GM12865 (cell line): ENCODE measurements at regions not wholly inside any gene's neighbourhood (a gene's known extent, or its start where the extent isn't known, plus 50 kb on each side); places are given as distances from the start of the nearest gene placed in this dataset.
"Not testable (repeated sequence)": the region's sequence is repeated elsewhere in the genome, so short reads cannot be mapped to it uniquely, and the experiment has no call there.

Source experiments
- DNase-seq: peaks from one replicate; pipeline ENCODE4 v3.0.0; 2010; ENCODE audit warnings: low read depth
- H3K4me3 ChIP-seq: 2 replicates; pipeline ENCODE4 v1.5.1; 2011; ENCODE audit warnings: mild to moderate bottlenecking, low read depth, low read length, control low read depth

DNA sequence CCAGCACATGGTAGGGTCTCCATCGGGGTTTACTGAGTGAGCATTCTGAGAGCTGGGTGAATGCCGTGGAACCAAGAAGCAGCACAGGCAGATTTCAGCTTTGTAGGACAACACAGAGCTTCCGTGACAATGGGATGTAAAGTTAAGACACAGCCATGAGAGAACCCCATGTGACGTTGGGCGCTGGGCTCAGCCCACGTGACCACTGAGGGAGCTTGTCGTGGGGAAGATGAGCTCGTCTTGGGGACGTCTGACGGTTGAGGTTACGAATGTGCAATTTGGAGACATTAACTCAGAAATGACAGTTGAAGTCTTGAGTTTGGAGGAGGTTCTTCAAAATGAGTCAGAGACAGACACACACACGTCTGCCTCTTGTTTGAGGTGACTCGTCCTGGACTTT, 51.5 kb upstream of the MUC20 start:
- not testable (repeated sequence) for H3K4me3 ChIP-seq, DNase-seq

DNA sequence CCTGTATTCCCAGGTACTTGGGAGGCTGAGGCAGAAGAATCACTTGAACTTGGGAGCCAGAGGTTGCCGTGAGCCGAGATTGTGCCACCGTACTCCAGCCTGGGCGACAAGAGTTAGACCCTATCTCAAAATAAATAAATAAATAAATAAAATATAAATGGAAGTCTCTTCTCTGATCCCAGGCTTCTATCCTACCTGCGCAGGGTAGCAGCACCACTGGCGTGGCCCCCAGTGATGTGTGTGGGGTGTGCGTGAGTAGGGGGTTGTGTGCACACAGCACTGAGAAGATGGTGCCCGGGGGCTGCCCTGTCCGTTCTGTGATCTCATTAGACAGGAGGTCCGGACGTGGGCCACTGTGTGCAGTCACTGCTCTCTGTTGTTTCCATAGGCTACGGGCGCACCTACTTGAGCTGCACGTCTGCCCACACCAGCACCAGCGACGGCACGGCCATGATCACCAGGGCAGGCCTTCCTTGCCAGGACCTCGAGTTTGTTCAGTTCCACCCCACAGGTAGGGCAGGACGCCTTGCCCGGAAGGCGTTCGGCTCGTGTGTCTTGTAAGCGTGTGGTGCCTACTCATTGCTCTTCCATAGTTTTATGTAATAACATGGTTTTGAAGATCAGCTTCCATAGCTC, 52.5 kb upstream of the MUC20 start:
- H3K4me3 ChIP-seq, DNase-seq: not testable (repeated sequence)

DNA sequence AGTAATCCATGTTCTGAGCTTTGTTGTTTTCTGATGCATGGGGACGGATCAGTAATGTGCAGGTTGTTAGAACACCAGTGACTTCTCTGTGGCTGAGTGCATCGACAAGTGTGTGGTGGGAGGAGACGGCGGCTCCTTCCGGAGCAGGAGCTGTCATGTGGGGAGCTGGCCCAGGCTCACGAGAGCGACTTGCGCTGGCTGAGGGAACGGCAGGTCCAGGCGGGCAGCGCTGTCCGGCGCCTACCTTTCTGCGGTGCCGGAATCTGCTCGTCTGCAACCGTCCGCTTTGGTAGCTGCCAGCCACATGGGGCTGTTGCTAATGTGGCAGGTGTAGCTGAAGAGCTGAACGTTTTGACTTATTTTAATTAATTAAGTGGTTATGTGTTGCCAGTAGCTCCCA, 55.5 kb upstream of the MUC20 start:
- DNase-seq, H3K4me3 ChIP-seq: not testable (repeated sequence)

DNA sequence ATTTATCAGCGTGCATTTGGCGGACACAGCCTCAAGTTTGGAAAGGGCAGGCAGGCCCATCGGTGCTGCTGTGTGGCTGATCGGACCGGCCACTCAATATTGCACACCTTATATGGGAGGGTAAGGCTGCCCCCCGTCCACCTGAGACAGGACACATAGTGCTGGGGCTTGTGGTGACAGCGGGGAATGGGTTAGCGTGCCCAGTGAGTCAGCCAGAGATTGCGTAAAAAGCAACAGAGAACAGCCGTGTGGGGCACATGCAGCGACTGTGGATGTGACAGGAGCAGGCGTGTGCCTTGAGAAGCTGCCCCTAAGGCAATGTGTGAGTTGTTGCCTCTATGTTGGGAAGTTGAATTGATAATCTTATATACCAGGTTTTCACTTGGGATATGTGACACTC, 56.6 kb upstream of the MUC20 start:
- not testable (repeated sequence) for DNase-seq, H3K4me3 ChIP-seq

DNA sequence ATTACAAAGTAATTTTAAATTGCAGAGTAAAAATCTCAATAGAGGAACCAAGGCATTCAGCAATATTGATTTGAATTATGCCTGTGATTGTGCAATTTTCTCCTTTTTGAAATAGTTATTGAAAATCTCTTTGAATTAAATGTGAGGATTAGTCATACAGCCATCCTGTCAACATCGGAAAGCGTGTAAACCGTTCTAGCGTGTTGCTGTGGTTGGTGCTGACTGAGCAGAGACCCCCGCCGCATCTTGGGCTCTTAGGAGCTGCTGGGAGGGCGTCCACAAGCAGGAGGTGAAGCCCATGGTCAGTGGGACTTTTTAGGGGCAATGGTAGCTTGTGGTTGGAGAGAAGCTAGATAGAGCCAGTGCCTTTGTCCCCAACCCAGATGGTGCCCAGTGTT, 61.6 kb upstream of the MUC20 start:
- DNase-seq, H3K4me3 ChIP-seq: not testable (repeated sequence)

DNA sequence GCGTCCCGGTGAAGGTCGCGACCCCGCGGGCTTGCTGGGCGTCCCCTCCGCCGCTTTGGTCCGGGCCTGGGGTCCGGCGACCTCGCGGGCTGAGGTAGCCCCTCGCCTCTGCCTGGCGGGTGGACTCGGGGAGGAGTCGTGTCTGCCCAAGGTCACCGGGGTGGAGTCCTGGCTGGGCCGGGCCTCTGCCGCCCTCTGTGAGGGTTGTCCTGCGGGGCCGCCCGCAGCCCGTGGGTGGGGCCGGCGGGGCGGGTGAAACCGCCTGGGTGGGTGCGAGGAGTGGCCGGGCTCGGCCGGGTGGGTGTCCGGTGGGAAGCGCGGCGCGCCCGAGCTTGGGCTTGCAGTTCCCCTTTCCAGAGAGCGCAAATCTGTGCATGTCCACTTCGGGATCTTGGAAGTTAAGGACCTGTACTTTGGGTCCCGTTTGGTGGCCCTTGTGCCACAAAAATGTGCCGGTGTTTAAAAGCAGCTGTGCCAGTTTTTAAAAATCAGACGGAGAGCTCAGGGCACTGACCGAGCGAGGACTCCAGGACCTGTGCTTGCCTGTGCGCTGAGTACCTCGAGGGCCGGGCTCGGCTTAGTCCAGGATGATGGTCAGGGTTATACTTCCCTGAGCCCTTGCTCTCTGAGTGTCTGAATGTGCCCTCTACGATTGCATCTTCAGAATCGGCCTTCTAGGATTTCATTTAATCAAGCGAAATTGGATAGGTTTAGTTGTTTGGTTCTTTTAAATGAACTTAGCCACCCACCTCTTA, 62.2 kb upstream of the MUC20 start:
- H3K4me3 ChIP-seq, DNase-seq: not testable (repeated sequence)

DNA sequence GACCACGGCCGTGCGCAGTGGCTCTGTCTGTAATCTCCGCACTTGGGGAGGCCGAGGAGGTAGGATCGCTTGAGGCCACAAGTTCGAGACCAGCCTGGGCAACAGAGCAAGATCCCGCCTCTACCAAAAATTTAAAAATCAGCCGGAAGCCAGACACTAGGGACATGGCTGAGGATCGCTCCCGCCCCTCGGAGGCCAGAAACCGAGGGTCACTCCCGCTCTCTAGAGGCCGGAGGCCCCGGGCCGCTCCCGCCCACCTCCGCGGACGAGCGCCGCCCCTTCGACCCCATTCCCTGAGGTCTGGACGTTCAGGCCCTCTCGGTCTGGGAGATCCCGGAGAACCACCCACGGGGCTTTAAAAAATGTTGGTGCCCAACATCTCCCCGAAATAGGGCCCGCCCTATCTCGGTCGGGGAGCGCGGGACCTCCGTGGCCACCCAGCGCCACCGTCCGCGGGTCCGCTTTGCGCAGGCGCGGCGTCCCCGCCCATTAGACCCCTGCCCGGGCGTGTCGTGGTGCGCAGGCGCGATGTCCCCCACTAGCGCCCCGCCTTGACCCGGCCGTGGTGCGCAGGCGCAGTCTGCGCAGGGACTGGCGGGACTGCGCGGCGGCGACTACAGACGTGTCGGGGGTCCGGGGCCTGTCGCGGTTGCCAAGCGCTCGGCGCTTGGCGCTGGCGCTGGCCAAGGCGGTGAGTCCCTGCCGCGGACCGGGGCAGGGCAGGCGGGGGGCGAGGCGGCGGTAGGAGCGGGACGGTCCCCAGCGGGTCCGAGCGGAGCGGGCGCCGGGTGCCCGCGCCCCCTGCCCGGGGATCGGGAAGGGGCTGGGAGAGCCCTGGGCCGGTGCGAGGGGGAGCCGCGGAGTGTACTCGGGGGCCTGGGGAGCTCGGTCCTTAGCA, 63.1 kb upstream of the MUC20 start:
- DNase-seq: peak; percentile 77
- H3K4me3 ChIP-seq: peak overlapping the region; percentile 55

DNA sequence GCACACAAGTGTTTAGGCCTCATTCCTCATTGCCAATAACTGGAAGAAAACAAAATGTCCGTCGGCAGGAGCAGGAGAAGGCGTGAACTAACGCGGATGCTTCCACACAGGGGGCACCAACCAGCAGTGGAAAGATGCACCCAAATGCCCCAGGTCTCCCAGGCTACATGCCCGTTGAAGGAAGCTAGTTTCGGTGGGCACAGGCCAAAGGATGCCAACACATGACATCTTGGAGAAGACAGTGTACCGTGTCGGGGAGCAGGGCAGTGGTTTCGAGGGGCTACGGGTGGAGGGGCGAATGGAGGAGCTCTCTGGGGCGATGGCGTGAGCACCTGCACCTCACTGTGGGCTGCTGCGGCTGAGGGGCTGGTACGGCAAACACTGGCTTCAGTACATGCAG, 64.7 kb upstream of the MUC20 start:
- DNase-seq, H3K4me3 ChIP-seq: not testable (repeated sequence)

DNA sequence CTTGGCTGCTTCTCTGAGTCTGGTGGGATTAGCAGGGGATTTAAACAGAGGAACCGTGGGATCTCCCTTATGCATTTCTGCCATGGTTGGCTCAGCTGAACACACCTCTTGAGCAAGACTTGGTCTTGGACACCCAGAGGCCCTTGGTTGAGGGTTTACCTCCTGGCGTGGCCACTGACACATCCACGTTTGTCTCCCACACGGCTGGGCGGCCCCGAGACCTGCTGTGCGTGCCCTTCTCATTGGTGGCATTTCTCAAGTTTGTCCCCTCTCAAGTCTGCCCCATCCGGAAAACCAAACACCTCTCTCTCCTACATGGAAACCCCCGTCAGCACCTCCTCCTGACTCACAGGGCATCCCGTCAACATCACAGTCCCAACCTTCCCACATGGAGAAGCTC, 66.0 kb upstream of the MUC20 start:
- DNase-seq, H3K4me3 ChIP-seq: not testable (repeated sequence)

DNA sequence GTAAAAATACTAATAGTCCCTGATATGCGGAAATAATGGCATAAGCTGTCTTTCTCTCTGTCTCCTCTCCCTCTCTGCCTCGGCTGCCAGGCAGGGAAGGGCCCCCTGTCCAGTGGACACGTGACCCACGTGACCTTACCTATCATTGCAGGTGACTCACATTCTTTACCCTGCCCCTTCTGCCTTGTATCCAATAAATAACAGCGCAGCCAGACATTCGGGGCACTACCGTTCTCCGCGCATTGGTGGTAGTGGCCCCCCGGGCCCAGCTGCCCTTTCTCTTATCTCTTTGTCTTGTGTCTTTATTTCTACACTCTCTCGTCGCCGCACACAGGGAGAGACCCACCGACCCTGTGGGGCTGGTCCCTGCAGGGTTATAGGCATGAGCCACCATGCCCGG, 66.6 kb upstream of the MUC20 start:
- H3K4me3 ChIP-seq, DNase-seq: not testable (repeated sequence)

DNA sequence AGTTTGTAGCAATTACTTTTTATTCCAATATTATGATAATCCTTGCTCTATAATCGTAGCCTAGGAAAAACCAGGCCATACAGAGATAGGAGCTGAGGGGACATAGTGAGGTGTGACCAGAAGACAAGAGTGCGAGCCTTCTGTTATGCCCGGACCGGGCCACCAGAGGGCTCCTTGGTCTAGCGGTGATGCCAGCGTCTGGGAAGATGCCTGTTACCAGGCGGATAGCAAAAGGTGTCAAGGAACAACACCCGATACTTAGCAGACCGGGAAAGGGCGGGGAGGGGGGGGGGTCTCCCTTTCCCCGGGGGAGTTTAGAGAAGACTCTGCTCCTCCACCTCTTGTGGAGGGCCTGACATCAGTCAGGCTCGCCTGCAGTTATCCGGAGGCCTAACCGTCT, 67.1 kb upstream of the MUC20 start:
- not testable (repeated sequence) for DNase-seq, H3K4me3 ChIP-seq

DNA sequence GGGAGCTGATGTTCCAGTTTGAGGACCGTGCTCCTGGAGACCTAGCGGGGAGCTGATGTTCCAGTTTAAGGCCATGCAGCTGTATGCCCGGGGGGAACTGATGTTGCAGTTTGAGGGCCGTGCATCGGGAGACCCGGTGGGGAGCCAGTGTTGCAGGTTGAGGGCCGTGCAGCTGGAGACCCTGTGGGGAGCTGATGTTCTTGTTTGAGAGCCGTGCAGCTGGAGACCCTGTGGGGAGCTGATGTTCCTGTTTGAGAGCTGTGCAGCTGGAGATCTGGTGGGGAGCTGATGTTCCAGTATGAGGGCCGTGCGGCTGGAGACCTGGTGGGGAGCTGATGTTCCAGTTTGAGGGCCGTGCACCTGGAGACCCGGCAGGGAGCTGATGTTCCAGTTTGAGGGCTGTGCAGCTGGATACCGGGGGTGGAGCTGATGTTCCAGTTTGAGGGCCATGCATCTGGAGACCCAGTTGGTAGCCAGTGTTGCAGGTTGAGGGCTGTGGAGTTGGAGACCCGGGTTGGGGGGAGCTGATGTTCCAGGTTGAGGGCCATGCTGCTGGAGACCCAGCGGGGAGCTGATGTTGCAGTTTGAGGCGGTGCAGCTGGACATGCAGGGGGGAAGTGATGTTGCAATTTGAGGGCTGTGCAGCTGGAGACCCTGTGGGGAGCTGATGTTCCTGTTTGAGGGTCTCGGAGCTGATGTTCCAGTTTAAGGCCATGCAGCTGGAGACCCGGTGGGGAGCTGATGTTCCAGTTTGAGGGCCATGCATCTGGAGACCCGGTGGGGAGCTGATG, 64.4 kb upstream of the APOD start:
- DNase-seq: not testable (repeated sequence)

DNA sequence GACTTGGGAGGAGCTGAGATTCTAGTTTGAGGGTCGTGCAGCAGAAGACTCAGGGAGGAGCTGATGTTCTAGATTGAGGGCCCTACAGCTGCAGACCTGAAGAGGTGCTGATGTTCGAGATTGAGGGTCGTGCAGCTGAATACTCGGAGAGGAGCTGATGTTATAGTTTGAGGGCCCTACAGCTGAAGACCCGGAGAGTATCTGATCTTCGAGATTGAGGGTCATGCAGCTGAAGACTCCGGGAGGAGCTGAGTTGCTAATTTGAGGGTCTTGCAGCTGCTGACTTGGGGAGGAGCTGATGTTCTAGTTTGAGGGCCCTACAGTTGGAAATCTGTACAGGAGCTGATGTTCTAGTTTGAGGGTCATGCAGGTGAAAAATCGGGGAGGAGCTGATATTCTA, 62.1 kb upstream of the APOD start:
- not testable (repeated sequence) for H3K4me3 ChIP-seq, DNase-seq

More for the DNA sequence above, 64.4 kb upstream of the APOD start:
- H3K4me3 ChIP-seq: not testable (repeated sequence)

DNA sequence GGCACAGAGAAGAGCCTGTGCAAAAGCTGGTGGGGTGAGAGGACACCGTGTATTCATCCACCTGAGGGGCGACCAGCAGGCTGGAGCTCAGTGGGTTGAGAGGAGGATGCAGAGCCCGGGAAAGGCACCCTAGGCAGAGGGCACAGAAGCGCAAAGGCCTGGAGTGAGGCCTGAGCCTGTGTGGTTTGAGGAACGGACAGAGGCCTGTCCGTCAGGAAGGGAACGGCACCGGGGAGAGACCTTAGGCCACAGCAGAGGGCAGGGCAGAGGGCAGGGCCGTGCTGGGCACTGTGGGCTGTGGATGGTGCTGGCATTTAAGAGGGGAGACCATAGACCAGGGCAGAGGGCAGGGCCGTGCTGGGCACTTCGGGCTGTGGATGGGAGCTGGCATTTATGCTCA, 59.5 kb upstream of the APOD start:
- not testable (repeated sequence) for H3K4me3 ChIP-seq, DNase-seq

DNA sequence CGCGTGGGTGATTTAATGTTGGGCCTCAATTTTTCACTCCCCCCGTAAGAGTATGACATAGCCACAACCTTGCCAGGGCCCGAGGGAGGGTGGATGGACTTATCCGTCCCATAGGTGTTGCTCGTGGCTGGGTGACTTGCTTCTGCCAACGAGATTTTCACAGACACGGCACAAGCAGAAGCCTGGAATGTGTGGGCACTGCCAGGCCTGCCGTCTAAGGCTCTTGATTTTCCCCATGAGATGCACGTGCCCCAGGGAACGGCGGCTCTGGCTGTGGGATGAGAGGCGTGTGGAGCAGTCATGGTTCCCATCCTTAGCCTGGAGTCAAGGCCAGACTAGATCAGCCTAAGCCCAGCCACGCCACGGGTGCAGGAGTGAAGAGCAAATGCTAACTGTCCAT, 58.6 kb upstream of the APOD start:
- DNase-seq, H3K4me3 ChIP-seq: not testable (repeated sequence)

DNA sequence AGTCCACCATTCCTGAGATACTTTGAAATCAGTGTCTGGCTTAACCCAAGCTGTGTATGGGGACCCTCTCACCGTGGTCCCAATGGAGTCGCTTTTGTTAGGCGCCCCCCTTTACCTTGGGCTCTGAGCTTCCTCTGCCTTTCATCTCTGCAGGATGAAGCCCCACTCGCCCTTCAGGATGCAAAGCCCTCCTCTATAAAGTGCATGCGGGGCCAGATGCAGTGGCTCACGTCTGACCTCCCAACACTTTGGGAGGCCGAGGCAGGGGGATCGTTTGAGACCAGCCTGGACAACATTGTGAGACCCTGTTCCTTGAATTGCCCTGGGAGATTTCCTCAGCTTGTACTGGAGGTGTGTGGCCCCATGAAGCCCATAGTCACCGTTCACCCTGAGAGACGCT, 54.7 kb upstream of the APOD start:
- not testable (repeated sequence) for H3K4me3 ChIP-seq, DNase-seq

DNA sequence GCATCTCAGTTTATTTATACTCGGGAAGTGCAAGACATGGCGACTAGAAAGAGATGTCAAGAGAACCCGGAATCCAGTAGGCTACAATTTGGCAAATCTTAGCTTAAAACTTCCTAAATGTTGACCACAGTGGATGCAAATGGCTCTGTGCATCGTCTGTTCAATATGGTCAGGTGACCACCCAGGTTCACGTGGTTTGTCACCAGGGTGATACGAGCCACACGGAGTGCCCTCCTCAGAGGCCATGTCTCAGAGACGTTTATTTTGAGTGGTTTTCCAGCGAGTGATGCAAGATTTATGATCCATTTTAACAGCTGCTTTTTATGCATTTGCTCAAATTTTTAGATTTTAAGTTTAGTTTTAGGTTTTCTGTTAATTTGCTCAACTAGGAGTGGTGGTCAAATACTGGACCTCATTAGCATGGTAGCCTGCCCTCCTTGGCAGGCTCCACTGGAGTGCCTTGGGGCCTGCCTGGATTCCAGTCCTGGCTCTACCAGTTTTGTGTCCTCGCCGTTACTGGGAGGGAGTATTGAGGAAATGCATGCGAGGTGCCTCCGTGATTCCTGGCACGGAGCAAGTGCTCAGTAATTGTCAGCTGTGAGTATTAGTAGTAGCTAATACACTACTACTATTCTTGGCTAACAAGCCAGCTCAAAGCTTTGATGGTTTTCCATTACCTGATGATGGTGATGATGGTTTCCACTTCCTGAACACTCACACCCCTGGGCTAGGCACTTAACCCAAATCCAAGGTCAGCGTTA, 53.9 kb upstream of the APOD start:
- not testable (repeated sequence) for DNase-seq

DNA sequence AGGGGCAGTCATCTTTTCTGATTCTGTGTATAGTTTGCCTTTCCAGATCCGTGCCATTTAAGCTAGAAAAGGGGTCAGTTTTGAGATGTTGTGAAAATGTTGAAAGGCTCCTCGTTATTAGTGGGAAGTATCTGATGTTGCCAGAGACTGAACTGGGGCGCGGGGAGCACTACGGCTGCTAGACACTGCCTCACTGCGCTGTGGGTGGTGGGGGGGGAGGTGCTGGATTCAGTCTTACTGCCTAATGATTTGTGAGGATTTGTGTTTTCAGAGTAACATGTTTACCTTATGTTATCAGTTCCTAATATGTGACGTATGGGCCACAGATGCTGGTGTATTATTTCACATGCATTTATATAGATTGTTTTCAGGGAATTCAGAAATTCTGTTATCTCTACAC, 53.3 kb upstream of the APOD start:
- not testable (repeated sequence) for H3K4me3 ChIP-seq, DNase-seq

More for the DNA sequence above, 53.9 kb upstream of the APOD start:
- not testable (repeated sequence) for H3K4me3 ChIP-seq
